Esophagus muscularis mucosa (tissue), 3 donors: ENCODE measurements at regions not wholly inside any gene's neighbourhood (a gene's known extent, or its start where the extent isn't known, plus 50 kb on each side); places are given as distances from the start of the nearest gene placed in this dataset.

Source experiments
- CTCF ChIP-seq, 3 experiments: fragments of 200-600 bp in 2 of 3; fragments of 450-650 bp in 1 of 3; sonication (generic) in 2 of 3; IDR thresholded peaks; one replicate each; pipeline ENCODE4 v1.5.1; 2017 to 2019; ENCODE audit warnings: antibody characterized with exemption in 3 of 3, mild to moderate bottlenecking in 2 of 3, moderate library complexity in 1 of 3
- POLR2AphosphoS5 ChIP-seq, 2 donors: sonication (generic); formaldehyde crosslinking; IDR thresholded peaks; one replicate each; pipeline ENCODE4 v1.6.1; 2017; ENCODE audit warnings: antibody characterized with exemption in 2 of 2

GRCh38 chr12:124230789-124231188, 64.1 kb upstream of the RFLNA start:
- TF ChIP-seq CTCF (IDR thresholded peaks at IDR 0.05) (no peak), POLR2AphosphoS5 (IDR thresholded peaks at IDR 0.05) (no peak)
